Pancreas (tissue), 10 donors: ENCODE measurements at regions not wholly inside any gene's neighbourhood (a gene's known extent, or its start where the extent isn't known, plus 50 kb on each side); places are given as distances from the start of the nearest gene placed in this dataset.

Experiments used
- ATAC-seq, 4 donors: fragments of 200-7000 bp; cut with Tn5 transposase; one replicate each; pipeline versions ENCODE4 v1.8.0 to v1.9.1; 2020; ENCODE audit warnings: mild to moderate bottlenecking in 4 of 4, moderate library complexity in 4 of 4
- DNase-seq, 6 donors: peaks; one replicate each; pipeline ENCODE4 v3.0.0-alpha.2; 2020
- FAIRE-seq: peaks from 2 replicates; lab custom pipeline; 2012; peaks lifted over from hg19 to GRCh38; lab: Jason Lieb, UNC
- H3K27ac ChIP-seq, 4 donors: fragments of 200-600 bp; sonication (generic); 1 replicate in 3 of 4; 2 replicates in 1 of 4; pipeline versions ENCODE4 v1.5.0 to v1.8.0; 2020
- H3K27me3 ChIP-seq, 4 donors: fragments of 200-600 bp; one replicate each; pipeline ENCODE4 v1.8.0; 2021
- H3K36me3 ChIP-seq, 3 donors: fragments of 200-600 bp; sonication (generic) in 1 of 3; one replicate each; pipeline versions ENCODE4 v1.5.0 to v1.8.0; 2020 to 2021
- H3K4me1 ChIP-seq, 3 donors: fragments of 200-600 bp; one replicate each; pipeline ENCODE4 v1.8.0; 2021
- H3K4me3 ChIP-seq, 4 donors: fragments of 200-600 bp; sonication (generic) in 2 of 4; one replicate each; pipeline versions ENCODE4 v1.5.0 to v1.8.0; 2020 to 2021
- H3K9me3 ChIP-seq, 4 donors: fragments of 200-600 bp; one replicate each; pipeline ENCODE4 v1.8.0; 2021
- CTCF ChIP-seq, 4 donors: fragments of 200-600 bp; sonication (generic) in 3 of 4; IDR thresholded peaks; one replicate each; pipeline versions ENCODE4 v1.5.0 to v1.8.0; 2021; ENCODE audit warnings: antibody characterized with exemption in 4 of 4
- WGBS, 2 donors: extraction: QIAGEN DNeasy Blood & Tissue Kit; methylation state at CpG; one replicate each; pipeline ENCODE4 v1.1.7; 2013; 5-methylcytosine and 5-hydroxymethylcytosine counted together
- intact Hi-C, 3 donors: fragments of 100-400 bp; cut with DNase I; formaldehyde crosslinking; loops; one replicate each; pipeline versions ENCODE4 v1.11.1 to v1.14.2; 2022
- donor health status: healthy with polysubstance abuse.
- donor health status: DM: no; HTN: no; CAD: no; lungs with moderate emphysema.
- donor health status: DM: no; HTN: no; CAD: no.
- donor health status: control.
- donor health status: control.
- donor health status: Bipolar disorder and iron deficiency.
- donor health status: DM: yes; HTN: yes; CAD: no.
- donor health status: DM: no; HTN: no; CAD: no.
- donor health status: DM: no; HTN: no; CAD: no.
- donor health status: DM: yes; HTN: yes; CAD: no.

GRCh38 chr17:70829876-70830275, 660.5 kb downstream of the KCNJ2 start:
- no peak overlapping the region for H3K4me3 ChIP-seq
- no peaks in the 10 kb centered on the region for H3K9me3 ChIP-seq
- FAIRE-seq, result no peak
- no peaks in the 10 kb centered on the region for H3K4me1 ChIP-seq
- no peak for ATAC-seq
- no peak for DNase-seq
- H3K36me3 ChIP-seq, result no peaks in the 10 kb centered on the region
- no peak overlapping the region for H3K27ac ChIP-seq
- TF ChIP-seq CTCF (IDR thresholded peaks at IDR 0.05), result no peak
- intact Hi-C loops, result no loop called here
- no peaks in the 10 kb centered on the region for H3K27me3 ChIP-seq

GRCh38 chr17:70834039-70834438, 664.7 kb downstream of the KCNJ2 start:
- H3K27me3 ChIP-seq, result no peaks in the 10 kb centered on the region

GRCh38 chr17:70848785-70849184, 679.5 kb downstream of the KCNJ2 start:
- intact Hi-C loops, result no loop called here
- FAIRE-seq, result no peak
- no peaks in the 10 kb centered on the region for H3K9me3 ChIP-seq
- DNase-seq, result no peak
- no peaks in the 10 kb centered on the region for H3K27me3 ChIP-seq
- H3K4me1 ChIP-seq, result peaks cover 0 to 4% (median 0%) of the 10 kb centered on the region in 3 donors
- no peak for TF ChIP-seq CTCF (IDR thresholded peaks at IDR 0.05)
- ATAC-seq, result no peak
- no peak overlapping the region for H3K27ac ChIP-seq
- H3K4me3 ChIP-seq, result no peak overlapping the region
- no peaks in the 10 kb centered on the region for H3K36me3 ChIP-seq
- 45 to 61% methylated on average over 3 of the region's 3 CpGs for WGBS, 2 donors

More at GRCh38 chr17:70834039-70834438, 664.7 kb downstream of the KCNJ2 start:
- H3K27ac ChIP-seq, result no peak overlapping the region
- no peaks in the 10 kb centered on the region for H3K9me3 ChIP-seq
- TF ChIP-seq CTCF (IDR thresholded peaks at IDR 0.05), result no peak
- intact Hi-C loops, result no loop called here
- no peaks in the 10 kb centered on the region for H3K36me3 ChIP-seq
- no peak overlapping the region for H3K4me3 ChIP-seq
- no peak for DNase-seq
- 78 to 88% methylated on average over 3 of the region's 3 CpGs for WGBS, 2 donors
- peak; percentile 39 for FAIRE-seq
- no peak for ATAC-seq
- H3K4me1 ChIP-seq, result no peaks in the 10 kb centered on the region

GRCh38 chr17:70855401-70856054, 686.2 kb downstream of the KCNJ2 start:
- H3K9me3 ChIP-seq, result no peaks in the 10 kb centered on the region
- peaks cover 0 to 4% (median 0%) of the 10 kb centered on the region in 3 donors for H3K4me1 ChIP-seq
- no peak overlapping the region for H3K4me3 ChIP-seq
- no peaks in the 10 kb centered on the region for H3K27me3 ChIP-seq
- DNase-seq (peak in 3 of 6 donors; percentile 9 to 40 (median 14)), FAIRE-seq (no peak), ATAC-seq (peak; percentile 86 to 90 (median 87))
- peak overlapping the region in 3 of 4 donors; percentile 8 to 47 (median 34) for H3K27ac ChIP-seq
- intact Hi-C loops, result no loop called here
- H3K36me3 ChIP-seq, result no peaks in the 10 kb centered on the region
- TF ChIP-seq CTCF (IDR thresholded peaks at IDR 0.05), result no peak
- 11 to 14% methylated on average over 8 of the region's 8 CpGs for WGBS, 2 donors

GRCh38 chr17:70857351-70857750, 688.0 kb downstream of the KCNJ2 start:
- intact Hi-C loops, result no loop called here
- DNase-seq (no peak), ATAC-seq (no peak), FAIRE-seq (no peak)
- Histone ChIP-seq H3K4me3 (no peak overlapping the region), H3K36me3 (no peaks in the 10 kb centered on the region), H3K27me3 (no peaks in the 10 kb centered on the region), H3K27ac (no peak overlapping the region), H3K9me3 (no peaks in the 10 kb centered on the region), H3K4me1 (peaks cover 0 to 4% (median 0%) of the 10 kb centered on the region in 3 donors)
- WGBS, 2 donors, result 89 to 92% methylated on average over 3 of the region's 3 CpGs
- no peak for TF ChIP-seq CTCF (IDR thresholded peaks at IDR 0.05)
